WTC11 (cell line): ENCODE measurements at regions not wholly inside any gene's neighbourhood (a gene's known extent, or its start where the extent isn't known, plus 50 kb on each side); places are given as distances from the start of the nearest gene placed in this dataset.

Source experiments
- ATAC-seq: fragments of 200-7000 bp; cut with Tn5 transposase; 2 replicates; pipeline ENCODE4 v1.10.0; 2021; ENCODE audit warnings: mild to moderate bottlenecking, moderate library complexity
- CTCF ChIA-PET: fragments of 300-600 bp; sonication (Branson Sonifier 250); formaldehyde crosslinking; loops from one replicate; lab custom pipeline; 2021; ENCODE audit warnings: antibody characterized with exemption; lab: Charles Lee
- POLR2A ChIA-PET: fragments of 350-600 bp; sonication (Branson Sonifier 250); formaldehyde crosslinking; loops from one replicate; lab custom pipeline; 2021; ENCODE audit warnings: antibody characterized with exemption; lab: Charles Lee
- DNase-seq: peaks from one replicate; pipeline ENCODE4 v3.0.0; 2021; ENCODE audit warnings: low spot score
- H3K27ac Mint-ChIP-seq: 2 replicates; pipeline ENCODE4 v1.8.0; 2021; ENCODE audit warnings: mixed read lengths
- H3K27me3 Mint-ChIP-seq: 2 replicates; pipeline ENCODE4 v1.8.0; 2021; ENCODE audit warnings: low read depth, mild to moderate bottlenecking, moderate library complexity, mixed read lengths
- H3K36me3 Mint-ChIP-seq: 2 replicates; pipeline ENCODE4 v1.8.0; 2021; ENCODE audit warnings: mixed read lengths
- H3K4me1 Mint-ChIP-seq: 2 replicates; pipeline ENCODE4 v1.8.0; 2022; ENCODE audit warnings: mixed read lengths
- H3K4me3 Mint-ChIP-seq: 2 replicates; pipeline ENCODE4 v1.8.0; 2021; ENCODE audit warnings: mild to moderate bottlenecking, moderate library complexity, mixed read lengths
- H3K9me3 Mint-ChIP-seq: 2 replicates; pipeline ENCODE4 v1.8.0; 2021; ENCODE audit warnings: mixed read lengths
- ATF3 ChIP-seq: sonication (generic); formaldehyde crosslinking; conservative IDR thresholded peaks from 2 replicates; pipeline ENCODE4 v1.8.1; 2022; ENCODE audit warnings: mild to moderate bottlenecking, missing genetic modification reagents
- CBFB ChIP-seq: sonication (generic); formaldehyde crosslinking; IDR thresholded peaks from 2 replicates; pipeline ENCODE4 v1.8.1; 2022; ENCODE audit warnings: mild to moderate bottlenecking, low read depth, missing genetic modification reagents
- E2F1 ChIP-seq: sonication (generic); formaldehyde crosslinking; IDR thresholded peaks from 2 replicates; pipeline ENCODE4 v1.8.0; 2022; ENCODE audit warnings: mild to moderate bottlenecking, missing genetic modification reagents
- E2F5 ChIP-seq: sonication (generic); formaldehyde crosslinking; IDR thresholded peaks from 2 replicates; pipeline ENCODE4 v1.8.1; 2022; ENCODE audit warnings: mild to moderate bottlenecking, moderate library complexity, missing genetic modification reagents
- ESRRA ChIP-seq: sonication (generic); formaldehyde crosslinking; IDR thresholded peaks from 2 replicates; pipeline ENCODE4 v1.8.1; 2022; ENCODE audit warnings: mild to moderate bottlenecking, missing genetic modification reagents, borderline replicate concordance
- MXD4 ChIP-seq: fragments of 250-450 bp; sonication (Bioruptor Pico); IDR thresholded peaks from 2 replicates; pipeline ENCODE4 v1.8.0; 2021; ENCODE audit warnings: mild to moderate bottlenecking, moderate library complexity, borderline replicate concordance
- NR3C1 ChIP-seq: sonication (generic); formaldehyde crosslinking; conservative IDR thresholded peaks from 2 replicates; pipeline ENCODE4 v1.8.1; 2023; ENCODE audit warnings: low read depth, mild to moderate bottlenecking, missing genetic modification reagents
- PRRX2 ChIP-seq: fragments of 250-450 bp; sonication (Bioruptor Pico); IDR thresholded peaks from 2 replicates; pipeline ENCODE4 v1.8.0; 2021; ENCODE audit warnings: mild to moderate bottlenecking
- RELA ChIP-seq: sonication (generic); formaldehyde crosslinking; IDR thresholded peaks from 2 replicates; pipeline ENCODE4 v1.8.1; 2022; ENCODE audit warnings: missing genetic modification reagents, mild to moderate bottlenecking, borderline replicate concordance
- RORB ChIP-seq: fragments of 250-450 bp; sonication (Bioruptor Pico); IDR thresholded peaks from 2 replicates; pipeline ENCODE4 v1.9.0; 2021; ENCODE audit warnings: mild to moderate bottlenecking
- SMAD3 ChIP-seq: sonication (generic); formaldehyde crosslinking; IDR thresholded peaks from 2 replicates; pipeline ENCODE4 v1.8.0; 2022; ENCODE audit warnings: missing genetic modification reagents, mild to moderate bottlenecking, borderline replicate concordance
- USF2 ChIP-seq: sonication (generic); formaldehyde crosslinking; IDR thresholded peaks from 2 replicates; pipeline ENCODE4 v1.8.1; 2023; ENCODE audit warnings: mild to moderate bottlenecking, missing genetic modification reagents, moderate library complexity
- ZMAT4 ChIP-seq: fragments of 250-450 bp; sonication (Bioruptor Pico); IDR thresholded peaks from 2 replicates; pipeline ENCODE4 v1.9.0; 2021; ENCODE audit warnings: mild to moderate bottlenecking
- ZNF138 ChIP-seq: sonication (generic); formaldehyde crosslinking; conservative IDR thresholded peaks from 2 replicates; pipeline ENCODE4 v1.8.1; 2022; ENCODE audit warnings: mild to moderate bottlenecking, moderate library complexity, missing genetic modification reagents
- ZNF396 ChIP-seq: fragments of 250-450 bp; sonication (Bioruptor Pico); IDR thresholded peaks from 2 replicates; pipeline ENCODE4 v1.8.0; 2021; ENCODE audit warnings: mild to moderate bottlenecking, moderate library complexity, borderline replicate concordance
- ZNF416 ChIP-seq: fragments of 250-450 bp; sonication (Bioruptor Pico); IDR thresholded peaks from 2 replicates; pipeline ENCODE4 v1.9.0; 2021; ENCODE audit warnings: mild to moderate bottlenecking, inconsistent platforms
- TF ChIP-seq, protein P1 (sequence below): sonication (generic); formaldehyde crosslinking; IDR thresholded peaks from 2 replicates; pipeline ENCODE4 v1.8.0; 2023; ENCODE audit warnings: mild to moderate bottlenecking, missing genetic modification reagents
- TF ChIP-seq, protein P2 (sequence below): sonication (generic); formaldehyde crosslinking; IDR thresholded peaks from 2 replicates; pipeline ENCODE4 v1.8.1; 2023; ENCODE audit warnings: mild to moderate bottlenecking, missing genetic modification reagents
- TF ChIP-seq, protein P3 (sequence below): sonication (generic); formaldehyde crosslinking; IDR thresholded peaks from 2 replicates; pipeline ENCODE4 v1.8.0; 2023; ENCODE audit warnings: missing genetic modification reagents
- TF ChIP-seq, protein P4 (sequence below): sonication (generic); formaldehyde crosslinking; IDR thresholded peaks from 2 replicates; pipeline ENCODE4 v1.8.0; 2022; ENCODE audit warnings: mild to moderate bottlenecking, missing genetic modification reagents
- TF ChIP-seq, protein P5 (sequence below): fragments of 250-450 bp; sonication (Bioruptor Pico); IDR thresholded peaks from 2 replicates; pipeline ENCODE4 v1.9.0; 2021; ENCODE audit warnings: moderate library complexity, mild to moderate bottlenecking, inconsistent platforms, borderline replicate concordance

- ATAC-seq (no peak), DNase-seq (no peak)
- ChIA-PET CTCF (no interaction called here), POLR2A (interaction anchor here (0.6 kb wide), 1 partner anchor 1160 kb away, joined by 5 read pairs; no protein-coding TSS in a partner anchor)
- H3K4me3 Mint-ChIP-seq, result no peak overlapping the region
- no peaks in the 10 kb centered on the region; the same call in 1 of the 2 replicates for H3K27me3 Mint-ChIP-seq
- peaks cover 10% of the 10 kb centered on the region; the same call in 1 of the 2 replicates for H3K4me1 Mint-ChIP-seq
- peaks cover 13% of the 10 kb centered on the region for H3K36me3 Mint-ChIP-seq
- peaks cover 35% of the 10 kb centered on the region for H3K9me3 Mint-ChIP-seq
- H3K27ac Mint-ChIP-seq, result no peak overlapping the region
- no peak for TF ChIP-seq RELA (CRISPR knock-in tag)
- no peak for TF ChIP-seq RORB (CRISPR knock-in tag)
- TF ChIP-seq ZNF396 (CRISPR knock-in tag), result no peak
- TF ChIP-seq, protein P1, sequence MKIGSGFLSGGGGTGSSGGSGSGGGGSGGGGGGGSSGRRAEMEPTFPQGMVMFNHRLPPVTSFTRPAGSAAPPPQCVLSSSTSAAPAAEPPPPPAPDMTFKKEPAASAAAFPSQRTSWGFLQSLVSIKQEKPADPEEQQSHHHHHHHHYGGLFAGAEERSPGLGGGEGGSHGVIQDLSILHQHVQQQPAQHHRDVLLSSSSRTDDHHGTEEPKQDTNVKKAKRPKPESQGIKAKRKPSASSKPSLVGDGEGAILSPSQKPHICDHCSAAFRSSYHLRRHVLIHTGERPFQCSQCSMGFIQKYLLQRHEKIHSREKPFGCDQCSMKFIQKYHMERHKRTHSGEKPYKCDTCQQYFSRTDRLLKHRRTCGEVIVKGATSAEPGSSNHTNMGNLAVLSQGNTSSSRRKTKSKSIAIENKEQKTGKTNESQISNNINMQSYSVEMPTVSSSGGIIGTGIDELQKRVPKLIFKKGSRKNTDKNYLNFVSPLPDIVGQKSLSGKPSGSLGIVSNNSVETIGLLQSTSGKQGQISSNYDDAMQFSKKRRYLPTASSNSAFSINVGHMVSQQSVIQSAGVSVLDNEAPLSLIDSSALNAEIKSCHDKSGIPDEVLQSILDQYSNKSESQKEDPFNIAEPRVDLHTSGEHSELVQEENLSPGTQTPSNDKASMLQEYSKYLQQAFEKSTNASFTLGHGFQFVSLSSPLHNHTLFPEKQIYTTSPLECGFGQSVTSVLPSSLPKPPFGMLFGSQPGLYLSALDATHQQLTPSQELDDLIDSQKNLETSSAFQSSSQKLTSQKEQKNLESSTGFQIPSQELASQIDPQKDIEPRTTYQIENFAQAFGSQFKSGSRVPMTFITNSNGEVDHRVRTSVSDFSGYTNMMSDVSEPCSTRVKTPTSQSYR, result no peak
- TF ChIP-seq SMAD3 (CRISPR knock-in tag), result no peak
- TF ChIP-seq ZMAT4 (CRISPR knock-in tag), result no peak
- TF ChIP-seq ATF3 (CRISPR knock-in tag), result no peak
- TF ChIP-seq, protein P2, sequence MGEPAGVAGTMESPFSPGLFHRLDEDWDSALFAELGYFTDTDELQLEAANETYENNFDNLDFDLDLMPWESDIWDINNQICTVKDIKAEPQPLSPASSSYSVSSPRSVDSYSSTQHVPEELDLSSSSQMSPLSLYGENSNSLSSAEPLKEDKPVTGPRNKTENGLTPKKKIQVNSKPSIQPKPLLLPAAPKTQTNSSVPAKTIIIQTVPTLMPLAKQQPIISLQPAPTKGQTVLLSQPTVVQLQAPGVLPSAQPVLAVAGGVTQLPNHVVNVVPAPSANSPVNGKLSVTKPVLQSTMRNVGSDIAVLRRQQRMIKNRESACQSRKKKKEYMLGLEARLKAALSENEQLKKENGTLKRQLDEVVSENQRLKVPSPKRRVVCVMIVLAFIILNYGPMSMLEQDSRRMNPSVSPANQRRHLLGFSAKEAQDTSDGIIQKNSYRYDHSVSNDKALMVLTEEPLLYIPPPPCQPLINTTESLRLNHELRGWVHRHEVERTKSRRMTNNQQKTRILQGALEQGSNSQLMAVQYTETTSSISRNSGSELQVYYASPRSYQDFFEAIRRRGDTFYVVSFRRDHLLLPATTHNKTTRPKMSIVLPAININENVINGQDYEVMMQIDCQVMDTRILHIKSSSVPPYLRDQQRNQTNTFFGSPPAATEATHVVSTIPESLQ (CRISPR knock-in tag), result no peak
- no peak for TF ChIP-seq ZNF416 (CRISPR knock-in tag)
- TF ChIP-seq MXD4 (CRISPR knock-in tag), result no peak
These were observed 330.8 kb downstream of the NUP35 start for GRCh38 chr2:183455056-183455455.

GRCh38 chr2:183456177-183456576 lies 331.9 kb downstream of the NUP35 start:
- Mint-ChIP-seq H3K36me3 (peaks cover 13% of the 10 kb centered on the region), H3K27me3 (no peaks in the 10 kb centered on the region; the same call in 1 of the 2 replicates), H3K27ac (no peak overlapping the region), H3K4me3 (no peak overlapping the region), H3K9me3 (peaks cover 29% of the 10 kb centered on the region), H3K4me1 (peaks cover 10% of the 10 kb centered on the region; the same call in 1 of the 2 replicates)
- no peak for TF ChIP-seq ZNF138 (CRISPR knock-in tag)
- no peak for TF ChIP-seq USF2 (CRISPR knock-in tag)
- TF ChIP-seq NR3C1 (CRISPR knock-in tag), result no peak
- no peak for TF ChIP-seq CBFB (CRISPR knock-in tag)
- no peak for TF ChIP-seq E2F5 (CRISPR knock-in tag)
- TF ChIP-seq E2F1 (CRISPR knock-in tag), result no peak
- TF ChIP-seq PRRX2 (CRISPR knock-in tag), result no peak
- no peak for TF ChIP-seq ESRRA (CRISPR knock-in tag)
- TF ChIP-seq, protein P3, sequence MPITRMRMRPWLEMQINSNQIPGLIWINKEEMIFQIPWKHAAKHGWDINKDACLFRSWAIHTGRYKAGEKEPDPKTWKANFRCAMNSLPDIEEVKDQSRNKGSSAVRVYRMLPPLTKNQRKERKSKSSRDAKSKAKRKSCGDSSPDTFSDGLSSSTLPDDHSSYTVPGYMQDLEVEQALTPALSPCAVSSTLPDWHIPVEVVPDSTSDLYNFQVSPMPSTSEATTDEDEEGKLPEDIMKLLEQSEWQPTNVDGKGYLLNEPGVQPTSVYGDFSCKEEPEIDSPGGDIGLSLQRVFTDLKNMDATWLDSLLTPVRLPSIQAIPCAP (CRISPR knock-in tag), result no peak
- TF ChIP-seq, protein P4, sequence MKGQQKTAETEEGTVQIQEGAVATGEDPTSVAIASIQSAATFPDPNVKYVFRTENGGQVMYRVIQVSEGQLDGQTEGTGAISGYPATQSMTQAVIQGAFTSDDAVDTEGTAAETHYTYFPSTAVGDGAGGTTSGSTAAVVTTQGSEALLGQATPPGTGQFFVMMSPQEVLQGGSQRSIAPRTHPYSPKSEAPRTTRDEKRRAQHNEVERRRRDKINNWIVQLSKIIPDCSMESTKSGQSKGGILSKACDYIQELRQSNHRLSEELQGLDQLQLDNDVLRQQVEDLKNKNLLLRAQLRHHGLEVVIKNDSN (CRISPR knock-in tag), result no peak
- TF ChIP-seq, protein P5, sequence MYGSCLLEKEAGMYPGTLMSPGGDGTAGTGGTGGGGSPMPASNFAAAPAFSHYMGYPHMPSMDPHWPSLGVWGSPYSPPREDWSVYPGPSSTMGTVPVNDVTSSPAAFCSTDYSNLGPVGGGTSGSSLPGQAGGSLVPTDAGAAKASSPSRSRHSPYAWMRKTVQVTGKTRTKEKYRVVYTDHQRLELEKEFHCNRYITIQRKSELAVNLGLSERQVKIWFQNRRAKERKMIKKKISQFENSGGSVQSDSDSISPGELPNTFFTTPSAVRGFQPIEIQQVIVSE (CRISPR knock-in tag), result no peak
- CTCF ChIA-PET, result no interaction called here
- no peak for ATAC-seq
- POLR2A ChIA-PET, result no interaction called here
- DNase-seq, result no peak
